H1 (cell line): ENCODE measurements at regions not wholly inside any gene's neighbourhood (a gene's known extent, or its start where the extent isn't known, plus 50 kb on each side); places are given as distances from the start of the nearest gene placed in this dataset.

ENCODE experiments used
- CTCF ChIA-PET: fragments of 300-600 bp; sonication (Branson Sonifier 250); formaldehyde crosslinking; loops from one replicate; lab custom pipeline; 2021; ENCODE audit not compliant: partially characterized antibody; lab: Charles Lee
- POLR2A ChIA-PET: fragments of 300-600 bp; sonication (Branson Sonifier 250); formaldehyde crosslinking; loops from one replicate; lab custom pipeline; 2021; ENCODE audit warnings: inconsistent platforms; ENCODE audit not compliant: partially characterized antibody; lab: Charles Lee
- DNase-seq, 2 experiments: peaks; one replicate each; pipeline versions ENCODE4 v3.0.0 to v3.0.0-alpha.2; 2010 to 2022; ENCODE audit warnings: low spot score in 2 of 2, low read depth in 1 of 2, mixed read lengths in 1 of 2
- FAIRE-seq: peaks from 2 replicates; lab custom pipeline; 2011; peaks lifted over from hg19 to GRCh38; lab: Jason Lieb, UNC
- H2AFZ ChIP-seq: 2 replicates; pipeline ENCODE4 v1.8.1; 2012; ENCODE audit warnings: low read length, inconsistent platforms
- H2AK5ac ChIP-seq: 2 replicates; pipeline ENCODE4 v1.6.1; 2013; ENCODE audit warnings: low read depth, low read length
- H2BK120ac ChIP-seq: replicated peaks from 2 replicates; pipeline ENCODE3; 2013; ENCODE audit warnings: low read depth, low read length, inconsistent platforms
- H2BK12ac ChIP-seq: 2 replicates; pipeline ENCODE4 v1.6.1; 2013; ENCODE audit warnings: low read depth, low read length
- H2BK15ac ChIP-seq: 2 replicates; pipeline ENCODE4 v1.6.1; 2013; ENCODE audit warnings: low read length
- H2BK20ac ChIP-seq: 2 replicates; pipeline ENCODE4 v1.6.1; 2013; ENCODE audit warnings: low read length
- H2BK5ac ChIP-seq: 2 replicates; pipeline ENCODE4 v1.6.1; 2013; ENCODE audit warnings: low read depth, low read length
- H3K14ac ChIP-seq: 2 replicates; pipeline ENCODE4 v1.6.1; 2013; ENCODE audit warnings: inconsistent platforms; ENCODE audit not compliant: insufficient read length
- H3K18ac ChIP-seq: 2 replicates; pipeline ENCODE4 v1.6.1; 2013; ENCODE audit warnings: low read length; ENCODE audit errors: extremely low read depth
- H3K23ac ChIP-seq: 2 replicates; pipeline ENCODE4 v1.6.1; 2013; ENCODE audit warnings: inconsistent platforms; ENCODE audit not compliant: insufficient read length
- H3K23me2 ChIP-seq: 2 replicates; pipeline ENCODE4 v1.6.1; 2013; ENCODE audit warnings: low read depth, low read length
- H3K27ac ChIP-seq: 2 replicates; pipeline ENCODE4 v1.6.1; 2011; ENCODE audit warnings: low read depth, low read length, inconsistent platforms
- H3K27me3 ChIP-seq, 4 experiments: replicated peaks in 1 of 4; 1 replicate in 1 of 4; 2 replicates in 3 of 4; pipeline versions ENCODE4 v1.6.1 to v1.8.1; 2011 to 2013; ENCODE audit warnings: low read length in 3 of 4, mild to moderate bottlenecking in 3 of 4, inconsistent platforms in 2 of 4, mixed read lengths in 2 of 4, moderate library complexity in 1 of 4; ENCODE audit not compliant: control insufficient read depth in 3 of 4, insufficient read depth in 3 of 4; ENCODE audit errors: extremely low read depth in 1 of 4
- H3K36me3 ChIP-seq, 4 experiments: 2 replicates each; pipeline versions ENCODE4 v1.6.1 to v1.8.1; 2011 to 2013; ENCODE audit warnings: mild to moderate bottlenecking in 4 of 4, low read length in 3 of 4, moderate library complexity in 2 of 4, control low read depth in 1 of 4, inconsistent platforms in 1 of 4; ENCODE audit not compliant: insufficient read depth in 4 of 4, control insufficient read depth in 2 of 4
- H3K4ac ChIP-seq: replicated peaks from 2 replicates; pipeline ENCODE3; 2013; ENCODE audit warnings: low read length, low read depth, mixed read lengths, inconsistent platforms; ENCODE audit not compliant: insufficient read length
- H3K4me1 ChIP-seq, 4 experiments: replicated peaks in 1 of 4; 1 replicate in 1 of 4; 2 replicates in 3 of 4; pipeline versions ENCODE4 v1.6.1 to v1.8.1; 2011 to 2013; ENCODE audit warnings: low read length in 3 of 4, inconsistent platforms in 2 of 4, mixed read lengths in 1 of 4; ENCODE audit not compliant: insufficient read depth in 4 of 4, control insufficient read depth in 3 of 4
- H3K4me2 ChIP-seq, 2 experiments: 2 replicates each; pipeline versions ENCODE4 v1.6.1 to v1.8.1; 2011 to 2013; ENCODE audit warnings: low read depth in 2 of 2, low read length in 2 of 2, control low read depth in 1 of 2, inconsistent platforms in 1 of 2, mild to moderate bottlenecking in 1 of 2; ENCODE audit not compliant: insufficient read depth in 1 of 2
- H3K4me3 ChIP-seq, 4 experiments: fragments of 200-600, 300-600 bp in 1 of 4; sonication (generic), shearing (Covaris generic), sonication (Bioruptor Twin) in 1 of 4; 2 replicates each; pipeline versions ENCODE4 v1.5.1 to v1.8.1; 2011 to 2016; ENCODE audit warnings: low read length in 4 of 4, low read depth in 3 of 4, control low read depth in 2 of 4, inconsistent platforms in 2 of 4, mild to moderate bottlenecking in 2 of 4, mixed read lengths in 1 of 4, moderate library complexity in 1 of 4; ENCODE audit not compliant: insufficient read depth in 2 of 4; ENCODE audit errors: extremely low read depth in 1 of 4
- H3K56ac ChIP-seq: replicated peaks from 2 replicates; pipeline ENCODE3; 2013; ENCODE audit warnings: low read depth, mild to moderate bottlenecking, mixed read lengths, low read length, inconsistent platforms; ENCODE audit not compliant: insufficient read length
- H3K79me1 ChIP-seq: 2 replicates; pipeline ENCODE4 v1.6.1; 2013; ENCODE audit warnings: low read depth, low read length, control low read depth
- H3K79me2 ChIP-seq, 2 experiments: 2 replicates each; pipeline versions ENCODE4 v1.6.1 to v1.8.1; 2012 to 2013; ENCODE audit warnings: low read length in 2 of 2, mild to moderate bottlenecking in 2 of 2, inconsistent platforms in 1 of 2; ENCODE audit not compliant: insufficient read depth in 2 of 2, control insufficient read depth in 1 of 2
- H3K9ac ChIP-seq, 4 experiments: replicated peaks in 1 of 4; 1 replicate in 1 of 4; 2 replicates in 3 of 4; pipeline versions ENCODE4 v1.6.1 to v1.8.1; 2011 to 2013; ENCODE audit warnings: low read depth in 3 of 4, low read length in 3 of 4, control low read depth in 2 of 4, mild to moderate bottlenecking in 2 of 4, moderate library complexity in 2 of 4, inconsistent platforms in 1 of 4; ENCODE audit errors: extremely low read depth in 1 of 4
- H3K9me3 ChIP-seq, 2 experiments: 2 replicates each; pipeline versions ENCODE4 v1.6.1 to v1.8.1; 2012 to 2013; ENCODE audit warnings: mild to moderate bottlenecking in 2 of 2, moderate library complexity in 2 of 2, control low read depth in 1 of 2, inconsistent platforms in 1 of 2, low read depth in 1 of 2, low read length in 1 of 2, mixed read lengths in 1 of 2; ENCODE audit not compliant: insufficient read depth in 2 of 2
- H4K20me1 ChIP-seq, 2 experiments: replicated peaks in 1 of 2; 2 replicates each; pipeline versions ENCODE3 to v1.8.1; 2011 to 2013; ENCODE audit warnings: inconsistent platforms in 2 of 2, low read length in 2 of 2, mild to moderate bottlenecking in 1 of 2; ENCODE audit not compliant: insufficient read depth in 2 of 2, control insufficient read depth in 1 of 2
- H4K5ac ChIP-seq: 2 replicates; pipeline ENCODE4 v1.6.1; 2013; ENCODE audit warnings: low read length, low read depth, mixed read lengths, inconsistent platforms; ENCODE audit not compliant: insufficient read length
- H4K8ac ChIP-seq: 2 replicates; pipeline ENCODE4 v1.8.0; 2013; ENCODE audit warnings: mild to moderate bottlenecking, moderate library complexity, low read length, inconsistent platforms; ENCODE audit not compliant: insufficient read depth; ENCODE audit errors: extremely low read depth
- H4K91ac ChIP-seq: replicated peaks from 2 replicates; pipeline ENCODE3; 2013; ENCODE audit warnings: low read length, mixed read lengths, inconsistent platforms; ENCODE audit not compliant: insufficient read length
- CHD1 ChIP-seq: IDR thresholded peaks from 2 replicates; pipeline ENCODE4 v1.6.1; 2012; ENCODE audit warnings: low read depth, low read length, improper control_type of control experiment
- EP300 ChIP-seq, 2 experiments: IDR thresholded peaks; 1 replicate in 1 of 2; 2 replicates in 1 of 2; pipeline ENCODE4 v1.6.1; 2011 to 2012; ENCODE audit warnings: low read depth in 2 of 2, low read length in 2 of 2, mild to moderate bottlenecking in 2 of 2, borderline replicate concordance in 1 of 2, inconsistent platforms in 1 of 2, moderate library complexity in 1 of 2
- JUND ChIP-seq: IDR thresholded peaks from 2 replicates; pipeline ENCODE4 v1.6.1; 2011; ENCODE audit warnings: mild to moderate bottlenecking, improper control_type of control experiment, low read length
- SIN3A ChIP-seq, 2 experiments: IDR thresholded peaks in 1 of 2; conservative IDR thresholded peaks in 1 of 2; 2 replicates each; pipeline ENCODE4 v1.6.1; 2011 to 2012; ENCODE audit warnings: low read length in 2 of 2, improper control_type of control experiment in 1 of 2, low read depth in 1 of 2, mild to moderate bottlenecking in 1 of 2
- SP1 ChIP-seq: IDR thresholded peaks from 2 replicates; pipeline ENCODE4 v1.6.1; 2011; ENCODE audit warnings: low read depth, low read length
- TAF1 ChIP-seq: IDR thresholded peaks from 2 replicates; pipeline ENCODE4 v1.6.1; 2011; ENCODE audit warnings: mild to moderate bottlenecking, low read depth, low read length
- TBP ChIP-seq: IDR thresholded peaks from 2 replicates; pipeline ENCODE4 v1.6.1; 2011; ENCODE audit warnings: low read depth, low read length, improper control_type of control experiment
- WGBS, 2 experiments: shearing (Covaris generic) in 1 of 2; methylation state at CpG; one replicate each; pipeline versions ENCODE4 v1.1.6 to v1.1.7; 2013 to 2015; ENCODE audit warnings: low lambda C conversion rate in 2 of 2, mixed read lengths in 2 of 2, inconsistent platforms in 1 of 2, low coverage in 1 of 2, missing lambda C conversion rate in 1 of 2; ENCODE audit not compliant: insufficient replicate concordance in 2 of 2, insufficient coverage in 1 of 2, insufficient read length in 1 of 2; ENCODE audit errors: extremely low coverage in 1 of 2, missing lambda C conversion rate in 1 of 2; 5-methylcytosine and 5-hydroxymethylcytosine counted together

- CTCF ChIA-PET, result interaction anchor here (0.7 to 12.5 kb wide), 21 partner anchors 9 to 313 kb away, joined by 3 to 177 read pairs (median 5); no protein-coding TSS in a partner anchor
- Histone ChIP-seq H4K91ac (no peak overlapping the region), H3K56ac (no peak overlapping the region), H3K23ac (no peak overlapping the region), H4K20me1 (peaks cover 10 to 14% of the 10 kb centered on the region in 2 experiments), H2AFZ (no peak overlapping the region), H2BK20ac (no peak overlapping the region), H2BK12ac (no peak overlapping the region), H3K4ac (no peak overlapping the region), H3K18ac (peak overlapping the region; percentile 51), H3K9ac (no peak overlapping the region; a peak in 1 of 7 replicates), H4K5ac (no peak overlapping the region), H2BK5ac (0 out of 2 replicates have a peak overlapping the region, but pooled peaks have one; percentile 3), H3K79me1 (peaks cover 4% of the 10 kb centered on the region), H3K36me3 (no peaks in the 10 kb centered on the region), H3K27ac (no peak overlapping the region), H2AK5ac (0 out of 2 replicates have a peak overlapping the region, but pooled peaks have one; percentile 9), H4K8ac (no peak overlapping the region), H2BK120ac (no peak overlapping the region), H3K4me3 (no peak overlapping the region), H3K79me2 (no peaks in the 10 kb centered on the region), H3K9me3 (no peaks in the 10 kb centered on the region), H3K4me1 (peaks cover 2 to 13% (median 11%) of the 10 kb centered on the region in 4 experiments), H2BK15ac (0 out of 2 replicates have a peak overlapping the region, but pooled peaks have one; percentile 16), H3K27me3 (peaks cover 0 to 6% (median 3%) of the 10 kb centered on the region in 4 experiments; a peak in 3 of 7 replicates), H3K23me2 (no peaks in the 10 kb centered on the region; the same call in 1 of the 2 replicates), H3K4me2 (no peak overlapping the region), H3K14ac (no peak overlapping the region)
- DNase-seq (no peak), FAIRE-seq (no peak)
- 91% methylated on average over 6 of the region's 6 CpGs; no CpG with 5 or more reads in 1 of the 2 experiments for WGBS, 2 experiments
- POLR2A ChIA-PET, result interaction anchor here (1.5 kb wide), 1 partner anchor 42 kb away, joined by 3 read pairs; no protein-coding TSS in a partner anchor
- no peak for TF ChIP-seq SP1
- TF ChIP-seq SIN3A (conservative IDR thresholded peaks at IDR 0.05 in 1 of 2, IDR thresholded peaks at IDR 0.05 in 1 of 2; ENCODE audit: low read depth in 1 of 2, low read length in 2 of 2), result no peak
- TF ChIP-seq EP300 (IDR thresholded peaks at IDR 0.05; ENCODE audit: borderline replicate concordance in 1 of 2, low read depth in 2 of 2, low read length in 2 of 2), result no peak
- TF ChIP-seq CHD1, result no peak
- no peak for TF ChIP-seq TBP
- TF ChIP-seq JUND, result no peak
- no peak for TF ChIP-seq TAF1
These were observed 242.6 kb upstream of the GSE1 start for GRCh38 chr16:85370543-85370880.
